ENCODE measurements at regions not wholly inside any gene's neighbourhood (a gene's known extent, or its start where the extent isn't known, plus 50 kb on each side); places are given as distances from the start of the nearest gene placed in this dataset.

GRCh38 chr6:169101981-169102380 is 151.7 kb downstream of the THBS2 start:
- no peak for TF ChIP-seq CTCF (IDR thresholded peaks at IDR 0.05)
- no peak for TF ChIP-seq POLR2A (IDR thresholded peaks at IDR 0.05)

Data from heart left ventricle (tissue), 13 donors.